ENCODE measurements at regions not wholly inside any gene's neighbourhood (a gene's known extent, or its start where the extent isn't known, plus 50 kb on each side); places are given as distances from the start of the nearest gene placed in this dataset.

GRCh38 chr10:22833781-22834180 is 94.1 kb upstream of the ARMC3 start:
- Mint-ChIP-seq H3K27me3 (ENCODE audit: insufficient read depth, unreplicated experiment) (no peaks in the 10 kb centered on the region), H3K27ac (ENCODE audit: unreplicated experiment) (no peak overlapping the region), H3K4me1 (ENCODE audit: low read depth, unreplicated experiment) (no peaks in the 10 kb centered on the region), H3K36me3 (ENCODE audit: insufficient read depth, unreplicated experiment) (no peaks in the 10 kb centered on the region), H3K4me3 (ENCODE audit: unreplicated experiment) (no peak overlapping the region), H3K9me3 (ENCODE audit: unreplicated experiment) (no peaks in the 10 kb centered on the region)
- no peaks in the 10 kb centered on the region for H3K9me3 ChIP-seq
- intact Hi-C loops (cut with micrococcal nuclease; ENCODE audit: unreplicated experiment): no loop called here
- no peak for DNase-seq
- peaks cover 12% of the 10 kb centered on the region; the same call in 1 of the 2 replicates for H3K4me1 ChIP-seq
- H3K27me3 ChIP-seq (replicated peaks; ENCODE audit: control insufficient read depth, insufficient read depth, low read length): no peaks in the 10 kb centered on the region
- BruUV-seq (replicated peaks): no TSS peak
- no peak for TF ChIP-seq CTCF (IDR thresholded peaks at IDR 0.05; ENCODE audit: insufficient read depth in 1 of 2, low read depth in 1 of 2, low read length in 1 of 2, severe bottlenecking in 1 of 2, unreplicated experiment in 1 of 2)
- ChIA-PET POLR2A (no interaction called here), CTCF (no interaction called here)
- H3K36me3 ChIP-seq (ENCODE audit: control insufficient read depth, insufficient read depth, low read length): no peaks in the 10 kb centered on the region
- H3K4me3 ChIP-seq (ENCODE audit: low read depth, low read length): no peak overlapping the region

- ChIA-PET POLR2A (no interaction called here), CTCF (no interaction called here)
- H3K9me3 ChIP-seq: no peaks in the 10 kb centered on the region
- H3K27me3 Mint-ChIP-seq (ENCODE audit: insufficient read depth, unreplicated experiment): no peaks in the 10 kb centered on the region
- peaks cover 12% of the 10 kb centered on the region; the same call in 1 of the 2 replicates for H3K4me1 ChIP-seq
- H3K27me3 ChIP-seq (replicated peaks; ENCODE audit: control insufficient read depth, insufficient read depth, low read length): no peaks in the 10 kb centered on the region
- no peak for DNase-seq
- H3K36me3 Mint-ChIP-seq (ENCODE audit: insufficient read depth, unreplicated experiment): no peaks in the 10 kb centered on the region
- H3K9me3 Mint-ChIP-seq (ENCODE audit: unreplicated experiment): no peaks in the 10 kb centered on the region
- H3K27ac Mint-ChIP-seq (ENCODE audit: unreplicated experiment): no peak overlapping the region
- H3K4me3 Mint-ChIP-seq (ENCODE audit: unreplicated experiment): no peak overlapping the region
- TF ChIP-seq CTCF (IDR thresholded peaks at IDR 0.05; ENCODE audit: insufficient read depth in 1 of 2, low read depth in 1 of 2, low read length in 1 of 2, severe bottlenecking in 1 of 2, unreplicated experiment in 1 of 2): no peak
- H3K36me3 ChIP-seq (ENCODE audit: control insufficient read depth, insufficient read depth, low read length): no peaks in the 10 kb centered on the region
- BruUV-seq (replicated peaks): no TSS peak
- H3K4me3 ChIP-seq (ENCODE audit: low read depth, low read length): no peak overlapping the region
- no peaks in the 10 kb centered on the region for H3K4me1 Mint-ChIP-seq (ENCODE audit: low read depth, unreplicated experiment)
- intact Hi-C loops (cut with micrococcal nuclease; ENCODE audit: unreplicated experiment): no loop called here
Observed at GRCh38 chr10:22833353-22833752, 94.5 kb upstream of the ARMC3 start.

- no peak overlapping the region for H3K4me3 Mint-ChIP-seq (ENCODE audit: unreplicated experiment)
- POLR2A ChIA-PET: no interaction called here
Observed at GRCh38 chr10:22832851-22833250, 95.0 kb upstream of the ARMC3 start.

More at GRCh38 chr10:22832851-22833250, 95.0 kb upstream of the ARMC3 start:
- no peaks in the 10 kb centered on the region for H3K27me3 Mint-ChIP-seq (ENCODE audit: insufficient read depth, unreplicated experiment)
- Histone ChIP-seq H3K36me3 (ENCODE audit: control insufficient read depth, insufficient read depth, low read length) (no peaks in the 10 kb centered on the region), H3K4me1 (peaks cover 12% of the 10 kb centered on the region; the same call in 1 of the 2 replicates), H3K9me3 (no peaks in the 10 kb centered on the region), H3K27me3 (replicated peaks; ENCODE audit: control insufficient read depth, insufficient read depth, low read length) (no peaks in the 10 kb centered on the region), H3K4me3 (ENCODE audit: low read depth, low read length) (no peak overlapping the region)
- intact Hi-C loops (cut with micrococcal nuclease; ENCODE audit: unreplicated experiment): no loop called here
- BruUV-seq (replicated peaks): no TSS peak
- CTCF ChIA-PET: no interaction called here
- TF ChIP-seq CTCF (IDR thresholded peaks at IDR 0.05; ENCODE audit: insufficient read depth in 1 of 2, low read depth in 1 of 2, low read length in 1 of 2, severe bottlenecking in 1 of 2, unreplicated experiment in 1 of 2): no peak
- DNase-seq: no peak
- H3K27ac Mint-ChIP-seq (ENCODE audit: unreplicated experiment): no peak overlapping the region
- H3K9me3 Mint-ChIP-seq (ENCODE audit: unreplicated experiment): no peaks in the 10 kb centered on the region
- H3K4me1 Mint-ChIP-seq (ENCODE audit: low read depth, unreplicated experiment): no peaks in the 10 kb centered on the region
- no peaks in the 10 kb centered on the region for H3K36me3 Mint-ChIP-seq (ENCODE audit: insufficient read depth, unreplicated experiment)

Measured in Caco-2 (cell line).